Stromal cell of bone marrow (primary cell): ENCODE measurements at regions not wholly inside any gene's neighbourhood (a gene's known extent, or its start where the extent isn't known, plus 50 kb on each side); places are given as distances from the start of the nearest gene placed in this dataset.

ENCODE experiments used
- DNase-seq: peaks from one replicate; pipeline ENCODE4 v3.0.0-alpha.2; 2012; ENCODE audit warnings: low read depth

GRCh38 chr1:61523893-61524605, 200.9 kb downstream of the TM2D1 start:
- no peak for DNase-seq

DNA sequence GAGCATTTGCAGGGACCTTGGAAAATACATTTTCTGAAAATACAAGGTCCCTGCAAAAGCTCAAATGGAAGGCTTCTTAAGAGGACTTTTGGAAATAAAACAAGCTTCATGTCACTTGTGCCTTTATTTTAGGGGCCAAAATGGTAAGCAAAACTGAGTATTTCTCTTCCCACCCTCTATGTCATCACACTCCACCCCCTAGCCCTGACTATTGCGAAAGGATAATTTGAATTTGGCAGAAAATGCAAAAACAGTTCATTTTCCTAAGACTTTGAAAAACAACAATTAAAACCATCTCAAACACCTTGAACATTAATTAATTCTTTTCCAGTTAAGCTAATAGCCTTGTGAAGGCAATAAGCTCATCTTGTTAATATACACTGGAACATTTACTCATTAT, 201.7 kb downstream of the TM2D1 start:
- no peak for DNase-seq

DNA sequence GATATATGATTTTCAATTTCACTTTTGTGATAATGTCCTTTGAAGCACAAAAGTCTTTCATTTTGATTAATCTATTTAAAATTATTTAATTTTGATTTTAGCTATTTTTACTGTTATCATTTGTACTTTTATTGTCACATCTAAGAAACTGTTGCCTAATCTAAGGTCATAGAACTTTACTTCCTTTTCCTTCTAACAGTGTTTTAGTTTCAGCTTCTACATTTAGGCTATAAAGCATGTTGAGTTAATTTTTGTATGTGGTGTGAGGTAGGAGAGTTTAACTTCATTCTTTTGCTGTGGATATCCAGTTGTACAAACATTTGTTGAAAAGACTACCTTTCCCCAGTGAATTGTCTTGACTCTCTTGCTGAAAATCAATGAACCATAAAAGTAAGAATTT, 204.5 kb downstream of the TM2D1 start:
- DNase-seq = no peak

- no peak for DNase-seq
Observed at GRCh38 chr1:61519631-61520030, 205.3 kb downstream of the TM2D1 start.

- DNase-seq = no peak
Observed at GRCh38 chr1:61518670-61519400, 206.1 kb downstream of the TM2D1 start.

DNA sequence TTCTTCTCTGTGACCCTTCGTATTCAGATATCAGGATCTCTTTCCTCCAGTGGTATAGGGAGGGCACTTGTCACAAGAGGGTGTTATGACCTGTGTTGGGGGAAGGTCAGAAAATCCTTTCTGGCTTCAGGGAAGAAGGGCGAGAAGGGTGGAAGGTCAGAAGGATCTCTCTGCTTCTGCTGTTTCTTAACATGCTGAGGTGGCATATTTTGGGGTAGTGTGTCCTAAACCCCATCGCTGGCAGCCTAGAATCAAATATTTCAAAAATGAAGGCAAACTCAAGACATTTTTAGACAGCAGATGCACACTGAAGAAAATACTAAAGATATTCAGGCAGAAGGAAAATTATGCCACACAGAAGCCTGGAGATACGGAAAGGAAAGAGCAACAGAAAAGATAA, 207.6 kb downstream of the TM2D1 start:
- no peak for DNase-seq

GRCh38 chr1:61515096-61515495, 209.8 kb downstream of the TM2D1 start:
- DNase-seq = no peak
